ENCODE measurements at regions not wholly inside any gene's neighbourhood (a gene's known extent, or its start where the extent isn't known, plus 50 kb on each side); places are given as distances from the start of the nearest gene placed in this dataset.

DNA sequence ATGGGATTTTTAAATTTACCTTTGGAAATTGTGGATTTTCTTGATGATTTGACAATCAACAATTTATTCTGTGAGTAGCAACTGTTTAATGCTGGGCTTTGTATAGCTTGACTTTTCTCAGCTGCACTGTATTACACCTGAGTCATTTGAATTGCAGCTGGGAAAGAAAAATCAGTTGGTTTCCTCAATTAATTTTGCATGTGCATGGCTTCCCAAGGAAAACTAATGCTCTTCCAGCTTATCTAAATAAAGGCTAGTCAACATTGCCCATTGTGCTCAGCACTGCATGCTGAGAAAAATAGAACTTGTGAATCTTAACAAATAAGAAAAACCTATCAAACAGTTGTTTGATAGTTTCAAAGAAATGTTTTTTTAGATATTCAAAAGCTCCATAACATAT is 268.3 kb upstream of the CDH20 start:
- no peaks in the 10 kb centered on the region for H3K36me3 ChIP-seq (ENCODE audit: low read depth)
- H3K4me1 ChIP-seq (ENCODE audit: insufficient read depth, poor library complexity, severe bottlenecking) = no peaks in the 10 kb centered on the region
- no peak overlapping the region for H3K4me3 ChIP-seq (ENCODE audit: severe bottlenecking)
- no peaks in the 10 kb centered on the region for H3K27me3 ChIP-seq (ENCODE audit: insufficient read depth, poor library complexity, severe bottlenecking)
- no peak for ATAC-seq (ENCODE audit: low read depth)
- no peak for TF ChIP-seq CTCF (IDR thresholded peaks at IDR 0.05; ENCODE audit: poor library complexity, severe bottlenecking)
- H3K9me3 ChIP-seq (ENCODE audit: severe bottlenecking) = no peaks in the 10 kb centered on the region
- no peak overlapping the region for H3K27ac ChIP-seq (ENCODE audit: poor library complexity, severe bottlenecking)
- DNase-seq (ENCODE audit: low spot score) = no peak

DNA sequence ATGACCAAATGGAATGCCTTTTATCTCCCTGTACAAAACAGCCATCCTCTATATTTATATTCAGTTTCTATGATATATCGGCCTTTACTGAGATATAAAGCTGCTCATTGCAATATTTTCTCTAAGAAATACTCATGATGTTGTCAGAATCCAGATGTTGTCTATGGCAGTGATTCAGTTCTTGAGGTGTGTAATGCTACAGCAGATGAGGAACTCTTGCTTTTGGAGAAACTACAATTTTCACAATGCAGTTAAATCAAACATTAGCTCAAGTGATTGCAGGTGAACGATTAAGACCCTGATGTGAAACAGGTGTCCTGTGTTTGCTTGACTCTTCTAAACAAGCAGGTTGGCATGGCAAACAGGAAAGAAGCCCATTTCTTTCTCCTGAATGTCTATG is 256.2 kb upstream of the CDH20 start:
- H3K27ac ChIP-seq (ENCODE audit: poor library complexity, severe bottlenecking) = no peak overlapping the region
- no peak for DNase-seq (ENCODE audit: low spot score)
- ATAC-seq (ENCODE audit: low read depth) = no peak
- H3K36me3 ChIP-seq (ENCODE audit: low read depth) = no peaks in the 10 kb centered on the region
- no peak for TF ChIP-seq CTCF (IDR thresholded peaks at IDR 0.05; ENCODE audit: poor library complexity, severe bottlenecking)
- H3K4me1 ChIP-seq (ENCODE audit: insufficient read depth, poor library complexity, severe bottlenecking) = no peaks in the 10 kb centered on the region
- no peaks in the 10 kb centered on the region for H3K27me3 ChIP-seq (ENCODE audit: insufficient read depth, poor library complexity, severe bottlenecking)
- no peaks in the 10 kb centered on the region for H3K9me3 ChIP-seq (ENCODE audit: severe bottlenecking)
- H3K4me3 ChIP-seq (ENCODE audit: severe bottlenecking) = no peak overlapping the region

GRCh38 chr18:61079714-61080113 is 253.5 kb upstream of the CDH20 start:
- ATAC-seq (ENCODE audit: low read depth) (no peak), DNase-seq (ENCODE audit: low spot score) (no peak)
- H3K36me3 ChIP-seq (ENCODE audit: low read depth) = no peaks in the 10 kb centered on the region

DNA sequence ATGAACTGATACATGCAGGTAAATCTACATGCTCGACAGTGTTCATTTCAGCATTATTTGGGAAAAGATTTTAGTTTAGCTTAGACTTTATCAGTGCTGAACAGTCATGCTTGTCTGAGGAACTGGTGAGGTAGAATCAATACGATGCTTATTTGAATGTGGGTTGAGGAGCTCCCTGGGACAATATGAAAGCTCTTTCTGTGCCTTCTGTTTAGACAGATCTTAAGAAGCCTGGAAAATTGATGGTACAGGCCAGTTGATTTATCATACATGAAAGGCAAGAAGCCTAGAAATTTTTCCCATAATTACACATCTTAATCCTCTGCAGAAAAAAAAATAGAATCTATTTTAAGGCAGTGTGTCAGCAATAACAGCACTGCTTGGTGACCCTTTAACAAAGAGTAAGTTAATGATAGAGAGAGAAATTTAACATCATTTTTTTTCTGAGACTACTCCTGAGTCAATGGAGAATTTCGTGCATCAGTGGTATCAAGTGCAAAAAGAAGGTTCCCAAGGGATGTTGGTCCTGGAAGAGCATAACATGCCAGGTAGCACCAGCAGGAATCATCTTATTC is 252.2 kb upstream of the CDH20 start:
- H3K27me3 ChIP-seq (ENCODE audit: insufficient read depth, poor library complexity, severe bottlenecking) = no peaks in the 10 kb centered on the region

More at GRCh38 chr18:61079714-61080113, 253.5 kb upstream of the CDH20 start:
- H3K4me3 ChIP-seq (ENCODE audit: severe bottlenecking) = no peak overlapping the region
- no peaks in the 10 kb centered on the region for H3K9me3 ChIP-seq (ENCODE audit: severe bottlenecking)
- H3K4me1 ChIP-seq (ENCODE audit: insufficient read depth, poor library complexity, severe bottlenecking) = no peaks in the 10 kb centered on the region
- no peak for TF ChIP-seq CTCF (IDR thresholded peaks at IDR 0.05; ENCODE audit: poor library complexity, severe bottlenecking)
- H3K27me3 ChIP-seq (ENCODE audit: insufficient read depth, poor library complexity, severe bottlenecking) = no peaks in the 10 kb centered on the region
- H3K27ac ChIP-seq (ENCODE audit: poor library complexity, severe bottlenecking) = no peak overlapping the region

More for the DNA sequence above, 252.2 kb upstream of the CDH20 start:
- H3K4me1 ChIP-seq (ENCODE audit: insufficient read depth, poor library complexity, severe bottlenecking) = no peaks in the 10 kb centered on the region
- no peak for TF ChIP-seq CTCF (IDR thresholded peaks at IDR 0.05; ENCODE audit: poor library complexity, severe bottlenecking)
- no peak overlapping the region for H3K4me3 ChIP-seq (ENCODE audit: severe bottlenecking)
- H3K9me3 ChIP-seq (ENCODE audit: severe bottlenecking) = no peaks in the 10 kb centered on the region
- ATAC-seq (ENCODE audit: low read depth) = no peak
- H3K36me3 ChIP-seq (ENCODE audit: low read depth) = no peaks in the 10 kb centered on the region
- DNase-seq (ENCODE audit: low spot score) = no peak
- H3K27ac ChIP-seq (ENCODE audit: poor library complexity, severe bottlenecking) = no peak overlapping the region
